Coronary artery (tissue), 2 donors: ENCODE measurements at regions not wholly inside any gene's neighbourhood (a gene's known extent, or its start where the extent isn't known, plus 50 kb on each side); places are given as distances from the start of the nearest gene placed in this dataset.

Source experiments
- DNase-seq: peaks from one replicate; pipeline ENCODE4 v3.0.0-alpha.2; 2017; ENCODE audit warnings: low spot score
- H3K27ac ChIP-seq, 2 donors: fragments of 200-600 bp; sonication (generic); one replicate each; pipeline ENCODE4 v1.5.1; 2016 to 2019
- H3K4me3 ChIP-seq: fragments of 200-600 bp; sonication (generic); 2 replicates; pipeline ENCODE4 v1.5.1; 2016; ENCODE audit warnings: mild to moderate bottlenecking, moderate library complexity
- TF ChIP-seq, protein P1 (sequence below): fragments of 200-600 bp; sonication (generic); IDR thresholded peaks from one replicate; pipeline ENCODE4 v1.5.1; 2019; ENCODE audit warnings: antibody characterized with exemption

DNA sequence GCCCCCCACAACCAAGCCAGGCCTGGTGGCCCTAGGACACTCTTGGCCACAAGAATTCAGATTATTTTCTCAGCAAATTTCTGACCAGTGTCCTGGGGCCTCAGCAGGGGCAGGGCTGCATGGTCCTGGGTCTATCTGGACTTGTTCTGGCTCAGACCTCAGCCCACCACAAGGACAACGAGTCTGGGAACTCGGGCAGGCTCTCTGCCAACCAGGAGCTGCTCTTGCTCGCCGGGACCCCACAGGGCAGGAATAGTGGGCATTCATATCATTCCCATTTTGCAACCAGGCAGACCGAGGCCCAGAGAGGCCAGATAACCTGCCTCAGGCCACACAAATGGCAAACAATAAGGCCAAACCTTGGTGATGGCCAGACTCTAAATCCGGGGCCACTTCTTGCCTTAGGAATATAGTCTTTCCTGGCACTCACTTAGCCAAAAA lies 75.4 kb upstream of the WNT7B start:
- Histone ChIP-seq H3K27ac (peak overlapping the region; percentile 98 to 100), H3K4me3 (peak overlapping the region; percentile 95)
- TF ChIP-seq, protein P1, sequence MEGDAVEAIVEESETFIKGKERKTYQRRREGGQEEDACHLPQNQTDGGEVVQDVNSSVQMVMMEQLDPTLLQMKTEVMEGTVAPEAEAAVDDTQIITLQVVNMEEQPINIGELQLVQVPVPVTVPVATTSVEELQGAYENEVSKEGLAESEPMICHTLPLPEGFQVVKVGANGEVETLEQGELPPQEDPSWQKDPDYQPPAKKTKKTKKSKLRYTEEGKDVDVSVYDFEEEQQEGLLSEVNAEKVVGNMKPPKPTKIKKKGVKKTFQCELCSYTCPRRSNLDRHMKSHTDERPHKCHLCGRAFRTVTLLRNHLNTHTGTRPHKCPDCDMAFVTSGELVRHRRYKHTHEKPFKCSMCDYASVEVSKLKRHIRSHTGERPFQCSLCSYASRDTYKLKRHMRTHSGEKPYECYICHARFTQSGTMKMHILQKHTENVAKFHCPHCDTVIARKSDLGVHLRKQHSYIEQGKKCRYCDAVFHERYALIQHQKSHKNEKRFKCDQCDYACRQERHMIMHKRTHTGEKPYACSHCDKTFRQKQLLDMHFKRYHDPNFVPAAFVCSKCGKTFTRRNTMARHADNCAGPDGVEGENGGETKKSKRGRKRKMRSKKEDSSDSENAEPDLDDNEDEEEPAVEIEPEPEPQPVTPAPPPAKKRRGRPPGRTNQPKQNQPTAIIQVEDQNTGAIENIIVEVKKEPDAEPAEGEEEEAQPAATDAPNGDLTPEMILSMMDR = no peak
- DNase-seq = peak; percentile 70

DNA sequence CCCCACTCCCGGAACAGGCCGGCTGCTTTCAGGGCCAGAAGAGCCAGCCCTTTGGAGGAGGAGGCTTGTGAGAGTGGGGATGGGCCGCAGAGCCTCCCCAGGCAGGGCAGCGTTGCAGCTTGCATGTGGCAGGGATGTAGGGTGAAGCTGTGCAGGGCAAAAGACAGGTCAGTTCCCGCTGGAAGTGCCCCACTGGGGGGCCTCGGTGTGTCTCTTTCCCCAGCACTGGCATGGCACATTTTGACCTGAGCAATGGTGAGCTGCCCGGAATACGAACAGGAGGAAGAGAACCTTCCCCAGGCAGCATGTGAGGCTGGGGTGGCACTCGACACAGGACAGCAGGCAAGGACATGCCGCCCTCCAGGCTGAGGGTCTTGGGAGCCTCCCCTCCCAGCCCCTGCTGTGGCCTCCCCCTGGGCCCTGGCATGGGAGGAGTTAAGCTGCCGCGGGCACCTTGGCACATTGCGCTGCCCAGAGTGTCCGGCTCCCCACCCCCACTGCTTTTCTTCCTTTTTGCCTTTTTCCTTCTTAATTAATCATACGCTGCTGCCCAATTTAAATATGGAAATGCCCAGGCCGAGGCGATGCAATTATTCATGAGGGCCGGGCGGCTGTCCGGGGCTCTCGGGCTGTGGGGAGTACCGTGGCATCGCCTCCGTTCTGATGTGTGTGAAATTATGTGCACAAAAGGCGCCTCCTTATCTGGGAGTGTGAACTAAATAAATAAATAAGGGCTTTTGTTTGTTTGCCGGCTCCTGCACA lies 76.0 kb upstream of the WNT7B start:
- TF ChIP-seq, protein P1 = no peak
- DNase-seq = peak; percentile 82
- Histone ChIP-seq H3K4me3 (peak overlapping the region; percentile 95), H3K27ac (peak overlapping the region; percentile 98 to 100)

DNA sequence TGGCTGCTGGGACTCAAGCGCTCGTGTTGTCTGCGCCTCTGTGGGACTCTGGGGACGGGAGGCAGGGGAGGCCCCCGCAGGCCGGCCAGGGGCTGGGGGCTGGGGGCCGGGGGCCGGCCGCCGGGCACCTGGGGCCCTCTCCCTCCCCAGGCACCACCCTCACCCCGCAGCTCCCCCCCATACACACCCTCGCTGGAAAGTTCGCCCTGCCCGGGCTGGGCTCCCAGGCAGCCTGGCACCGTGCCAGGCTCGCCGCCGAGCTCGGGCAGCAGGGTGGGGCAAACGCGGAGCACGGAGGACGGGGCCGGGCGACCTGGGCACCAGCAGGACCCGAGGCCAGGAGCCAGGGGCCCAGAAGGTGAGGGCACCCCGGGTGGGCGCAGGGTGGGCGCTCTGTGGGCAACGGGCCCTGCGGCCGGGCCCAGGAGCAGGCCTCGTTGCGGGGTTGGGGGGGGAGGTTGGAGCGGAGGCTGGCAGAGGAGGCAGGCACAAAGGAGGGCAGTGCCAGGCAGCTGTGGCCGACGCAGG lies 76.7 kb upstream of the WNT7B start:
- TF ChIP-seq, protein P1 = no peak
- no peak for DNase-seq

DNA sequence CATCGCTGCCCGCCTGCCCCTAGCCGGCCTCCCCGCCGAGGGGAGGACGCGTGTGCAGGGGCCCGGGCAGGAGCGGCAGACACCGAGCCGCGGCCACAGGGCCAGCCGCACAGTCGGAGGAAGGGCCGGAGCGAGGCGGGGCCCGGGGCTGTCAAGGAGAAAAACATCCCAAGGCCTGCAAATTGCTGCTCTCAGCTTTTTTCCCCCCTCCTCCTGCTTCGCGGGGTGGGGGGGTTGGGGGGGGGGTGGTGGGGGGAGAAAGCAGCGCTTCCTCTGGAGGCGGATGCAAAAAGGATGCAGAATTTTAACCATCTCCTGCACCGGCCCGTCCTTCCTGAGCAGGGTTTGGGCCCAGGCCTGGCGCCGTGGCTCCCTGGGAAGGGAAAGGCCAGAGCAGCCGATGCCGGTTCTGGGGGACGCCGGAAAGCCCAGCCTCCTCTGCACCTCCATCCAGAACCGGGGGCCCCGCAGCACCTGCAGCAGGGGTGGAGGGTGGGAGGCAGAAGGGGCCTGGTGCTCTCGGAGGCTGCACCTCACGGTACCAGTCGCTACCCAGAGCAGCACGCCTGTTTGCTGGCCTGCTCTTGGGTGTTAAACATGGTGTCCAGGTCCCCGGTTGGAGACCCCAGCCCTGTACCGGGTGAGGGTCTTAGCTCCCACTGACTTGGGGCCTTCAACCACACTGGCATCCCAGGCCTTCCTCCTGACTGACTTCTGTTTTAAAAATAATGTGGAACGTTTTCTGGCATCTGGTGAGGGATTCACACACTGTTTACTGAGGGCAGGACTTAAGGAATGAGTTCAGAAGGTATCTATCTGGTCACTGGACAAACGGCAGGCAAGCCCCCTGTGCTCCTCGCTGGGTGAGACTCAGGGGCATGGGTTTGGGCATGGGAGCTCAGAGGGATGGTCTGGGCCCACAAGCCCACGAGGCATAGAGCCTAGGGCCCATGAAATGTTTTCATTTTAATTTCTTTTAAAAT lies 77.4 kb upstream of the WNT7B start:
- TF ChIP-seq, protein P1 = no peak
- peak overlapping the region; percentile 95 for H3K4me3 ChIP-seq
- DNase-seq = peak; percentile 87
- peak overlapping the region; percentile 98 to 100 for H3K27ac ChIP-seq

More for the DNA sequence above, 76.7 kb upstream of the WNT7B start:
- peak overlapping the region; percentile 95 for H3K4me3 ChIP-seq
- H3K27ac ChIP-seq = peak overlapping the region; percentile 98 to 100

DNA sequence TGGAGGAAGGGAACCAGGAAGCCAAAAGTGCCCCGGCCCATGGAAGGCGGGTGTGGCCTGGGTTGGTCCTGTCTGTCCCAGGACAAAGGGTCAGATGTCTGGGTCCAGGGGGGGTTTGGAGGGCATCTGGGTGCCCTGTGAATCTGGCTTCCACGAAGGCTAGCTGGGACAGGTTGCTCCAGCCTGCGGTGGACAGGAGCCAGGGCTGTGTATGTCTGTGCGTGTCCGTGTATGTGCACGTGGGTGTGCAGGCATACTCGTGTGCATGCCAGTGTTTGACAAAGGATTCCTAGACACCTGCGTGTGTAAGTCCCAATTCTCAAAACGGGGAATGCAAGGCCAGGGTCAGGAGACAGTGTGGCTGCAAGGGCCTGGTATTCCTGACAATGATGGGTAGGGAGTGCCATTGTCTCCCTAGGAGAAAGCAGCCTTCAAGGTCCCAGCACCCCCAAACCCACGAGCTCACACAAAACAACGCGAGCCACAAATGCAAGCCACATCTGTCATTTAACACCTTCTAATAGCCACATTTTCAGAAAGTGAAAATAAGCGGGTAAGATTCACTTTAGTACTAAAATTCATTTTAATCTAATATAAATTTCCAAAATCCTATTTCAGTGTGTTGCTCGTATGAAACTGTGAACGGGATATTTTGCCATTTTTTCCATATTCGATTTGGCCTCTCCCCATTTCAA lies 78.4 kb upstream of the WNT7B start:
- peak; percentile 85 for DNase-seq
- H3K4me3 ChIP-seq = peak overlapping the region; percentile 95
- TF ChIP-seq, protein P1 = no peak
- peak overlapping the region; percentile 98 to 100 for H3K27ac ChIP-seq

DNA sequence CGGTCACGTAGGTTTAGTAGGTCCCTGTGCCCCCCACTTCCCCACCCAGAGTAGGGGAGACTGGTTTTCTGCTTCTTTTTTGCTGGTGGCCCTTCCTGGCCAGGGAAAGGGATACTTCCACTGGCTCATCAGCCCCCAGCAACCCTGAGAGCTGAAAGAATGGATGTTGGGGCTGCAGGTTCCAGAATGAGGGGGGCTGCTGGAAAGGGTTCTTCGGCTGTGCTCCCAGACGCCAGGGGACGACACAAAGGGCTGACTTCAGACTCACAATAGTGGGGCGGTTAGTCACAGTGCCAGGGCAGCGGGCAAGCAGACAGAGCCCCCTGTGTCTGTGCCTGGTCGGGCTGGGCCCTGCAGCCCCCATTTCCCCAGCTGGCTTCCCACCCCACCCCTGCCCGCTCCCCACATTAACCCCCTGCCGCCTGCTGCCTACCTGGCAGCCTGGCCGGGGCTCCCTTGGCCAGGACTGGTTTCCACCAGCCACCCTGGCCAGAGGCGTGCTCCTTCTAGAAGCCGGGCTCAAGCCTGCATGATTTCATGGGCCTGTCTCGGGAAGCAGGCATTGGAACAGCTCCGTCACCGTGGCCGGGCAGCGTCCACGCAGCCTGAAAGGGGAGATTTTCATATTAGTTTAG lies 79.1 kb upstream of the WNT7B start:
- TF ChIP-seq, protein P1 = no peak
- peak; percentile 77 for DNase-seq
- H3K4me3 ChIP-seq = peak overlapping the region; percentile 95

More for the DNA sequence above, 79.1 kb upstream of the WNT7B start:
- H3K27ac ChIP-seq = peak overlapping the region; percentile 98 to 100
